ENCODE measurements at regions not wholly inside any gene's neighbourhood (a gene's known extent, or its start where the extent isn't known, plus 50 kb on each side); places are given as distances from the start of the nearest gene placed in this dataset.

- TF ChIP-seq CSRNP3 (CRISPR knock-in tag; IDR thresholded peaks at IDR 0.05) (no peak), PATZ1 (CRISPR knock-in tag; IDR thresholded peaks at IDR 0.05; ENCODE audit: borderline replicate concordance) (no peak), ESRRG (CRISPR knock-in tag; IDR thresholded peaks at IDR 0.05) (no peak), ARNTL (CRISPR knock-in tag; IDR thresholded peaks at IDR 0.05; ENCODE audit: borderline replicate concordance, low read depth) (no peak), ZFP3 (CRISPR knock-in tag; IDR thresholded peaks at IDR 0.05) (no peak), ZNF565 (CRISPR knock-in tag; conservative IDR thresholded peaks at IDR 0.05; ENCODE audit: low read depth) (no peak), BACH2 (CRISPR knock-in tag; IDR thresholded peaks at IDR 0.05; ENCODE audit: borderline replicate concordance) (no peak), POU6F1 (CRISPR knock-in tag; IDR thresholded peaks at IDR 0.05; ENCODE audit: borderline replicate concordance, low read depth) (no peak), OSR1 (CRISPR knock-in tag; IDR thresholded peaks at IDR 0.05) (no peak), CREB5 (CRISPR knock-in tag; IDR thresholded peaks at IDR 0.05; ENCODE audit: low read depth) (no peak), TOX (CRISPR knock-in tag; IDR thresholded peaks at IDR 0.05; ENCODE audit: borderline replicate concordance) (no peak), ISL1 (CRISPR knock-in tag; IDR thresholded peaks at IDR 0.05) (no peak)
Measured at GRCh38 chr18:73826098-73826497, 321.5 kb downstream of the FBXO15 start.
